HG03097 (cell line): ENCODE measurements at regions not wholly inside any gene's neighbourhood (a gene's known extent, or its start where the extent isn't known, plus 50 kb on each side); places are given as distances from the start of the nearest gene placed in this dataset.

ENCODE experiments used
- ATAC-seq: cut with Tn5 transposase; IDR thresholded peaks from one replicate; pipeline ENCODE4 v1.9.1; 2021; ENCODE audit not compliant: unreplicated experiment, low FRiP score

DNA sequence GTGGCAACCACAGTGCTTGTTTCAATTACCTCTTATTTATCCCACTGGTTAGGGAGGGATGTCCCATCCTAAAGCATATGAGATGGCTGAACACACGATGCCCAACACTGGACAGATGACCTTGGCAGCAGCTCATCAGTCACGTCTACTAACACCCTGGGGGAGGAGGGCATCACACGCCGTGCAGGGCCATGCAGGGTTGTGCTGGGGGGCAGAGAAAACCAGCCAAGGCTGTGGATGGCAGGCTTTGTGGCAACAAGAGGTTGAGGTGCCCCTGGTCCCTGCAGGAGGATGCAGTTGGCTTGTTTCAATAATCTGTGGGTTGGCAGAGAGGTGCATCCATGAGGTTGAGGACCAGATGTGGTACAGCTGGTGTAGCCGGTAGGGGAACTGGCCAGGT lies 293.7 kb upstream of the SULF2 start:
- no peak for ATAC-seq

DNA sequence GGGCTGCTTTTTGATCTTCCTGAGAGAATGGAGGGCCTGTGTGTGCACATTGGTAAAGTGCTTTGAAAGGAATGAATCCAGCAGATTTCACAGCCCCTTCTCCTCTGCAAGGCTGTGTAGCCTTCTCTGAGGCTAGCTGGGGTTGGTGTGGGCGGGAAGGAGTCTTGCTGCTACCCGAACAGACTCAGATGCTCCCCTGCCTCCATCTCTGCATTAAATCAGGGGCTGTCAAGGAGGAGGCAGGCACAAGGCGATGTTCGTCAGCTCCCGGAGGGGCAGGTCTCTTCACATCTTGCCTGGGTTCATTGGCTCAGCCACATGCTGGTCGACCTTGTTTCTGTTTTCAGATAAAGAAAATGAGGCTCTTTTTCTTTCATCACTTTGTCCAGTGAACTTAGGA lies 291.5 kb upstream of the SULF2 start:
- ATAC-seq: no peak

DNA sequence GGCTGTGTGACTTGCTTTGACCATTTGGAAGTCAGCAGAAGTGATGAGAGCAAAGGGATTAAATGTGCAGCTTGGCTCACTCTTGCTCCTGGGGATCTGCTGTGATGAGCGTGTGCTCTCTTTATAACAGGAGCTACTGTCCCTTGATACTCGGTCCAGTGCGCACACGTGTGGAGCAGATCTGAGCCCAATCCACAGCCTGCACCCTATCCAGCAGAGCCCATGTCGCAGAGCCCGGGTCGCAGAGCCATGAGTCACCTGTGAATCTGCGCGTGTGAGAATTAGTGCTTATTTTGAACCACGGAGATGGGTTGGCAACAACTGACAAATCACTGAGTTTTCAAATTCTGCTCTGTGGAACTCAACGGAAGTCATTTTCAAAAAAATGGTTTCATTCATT lies 291.0 kb upstream of the SULF2 start:
- ATAC-seq: no peak

DNA sequence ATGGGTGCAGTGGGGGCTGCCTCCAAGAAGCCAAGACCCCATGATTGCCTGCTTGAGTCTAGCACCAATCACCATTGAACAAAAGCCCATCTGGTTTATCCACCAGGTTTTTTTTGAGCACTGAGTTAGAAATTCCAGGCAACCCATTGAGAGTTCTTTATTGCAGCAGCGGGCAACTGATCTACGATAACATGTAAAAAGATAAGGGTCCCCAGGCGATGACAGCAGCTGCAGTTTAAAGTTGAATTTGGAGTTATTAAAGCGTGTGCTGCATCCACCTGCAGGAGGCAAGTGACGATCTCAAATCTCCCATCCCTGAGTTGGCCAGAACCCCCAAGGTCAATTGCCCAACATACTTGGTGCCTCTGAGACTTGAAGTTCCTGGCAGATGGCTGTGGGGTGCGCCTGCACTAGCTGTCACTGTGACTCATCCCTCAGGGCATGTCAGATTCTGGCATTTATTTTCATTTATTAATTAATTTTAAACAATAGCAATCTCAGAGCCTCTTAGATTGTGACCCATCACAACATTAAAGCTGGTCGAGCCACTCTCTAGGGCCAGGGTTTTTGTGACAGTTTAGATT lies 290.4 kb upstream of the SULF2 start:
- no peak for ATAC-seq

DNA sequence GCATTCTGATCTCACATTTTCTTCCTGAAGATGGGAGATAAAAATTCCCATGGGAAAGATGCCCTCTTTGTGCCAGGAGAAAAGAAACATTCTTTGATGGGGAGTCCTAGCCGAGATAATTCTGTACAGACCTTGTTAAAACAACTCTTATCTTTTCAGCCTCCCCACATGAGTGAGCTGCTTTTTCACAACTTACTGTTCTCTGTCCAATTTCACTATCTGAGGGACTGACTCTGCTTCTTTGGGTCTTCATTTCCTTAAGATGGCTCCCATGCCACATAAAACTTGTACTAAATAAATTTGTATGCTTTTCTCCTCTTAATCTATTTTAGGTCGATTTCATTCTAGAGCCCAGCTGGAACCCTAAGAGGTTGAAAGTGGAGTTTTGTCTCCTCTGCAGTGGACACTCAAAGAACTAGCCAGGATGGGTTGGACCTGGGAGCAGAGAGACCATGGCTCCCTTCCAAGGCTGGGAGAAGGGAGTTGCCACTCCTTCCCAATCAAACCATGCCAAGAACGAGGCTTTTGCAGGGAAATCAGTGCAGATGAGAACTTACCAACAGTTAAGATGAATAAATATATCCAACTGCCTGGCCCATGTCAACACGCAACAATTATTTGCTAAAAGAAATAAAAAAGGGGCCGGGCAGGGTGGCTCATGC lies 285.8 kb upstream of the SULF2 start:
- no peak for ATAC-seq

DNA sequence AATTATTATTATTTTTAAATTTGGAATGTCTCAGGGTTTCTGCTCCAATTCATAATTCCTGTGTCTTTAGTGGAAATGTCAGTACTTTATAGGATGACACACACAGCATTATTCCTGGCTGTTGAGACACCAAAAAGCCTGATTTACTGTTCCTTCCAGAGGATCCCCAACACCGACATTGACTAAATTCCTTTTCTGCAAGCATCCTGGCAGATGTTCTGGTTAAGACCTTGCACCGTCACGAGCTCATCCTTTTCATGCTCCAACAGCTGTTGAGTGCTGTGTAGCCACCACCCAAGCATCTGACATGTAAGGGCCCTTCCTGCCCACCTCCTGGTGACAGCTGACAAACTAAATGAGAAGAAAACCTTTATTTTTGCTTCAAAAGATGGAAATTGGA lies 284.3 kb upstream of the SULF2 start:
- ATAC-seq: no peak

DNA sequence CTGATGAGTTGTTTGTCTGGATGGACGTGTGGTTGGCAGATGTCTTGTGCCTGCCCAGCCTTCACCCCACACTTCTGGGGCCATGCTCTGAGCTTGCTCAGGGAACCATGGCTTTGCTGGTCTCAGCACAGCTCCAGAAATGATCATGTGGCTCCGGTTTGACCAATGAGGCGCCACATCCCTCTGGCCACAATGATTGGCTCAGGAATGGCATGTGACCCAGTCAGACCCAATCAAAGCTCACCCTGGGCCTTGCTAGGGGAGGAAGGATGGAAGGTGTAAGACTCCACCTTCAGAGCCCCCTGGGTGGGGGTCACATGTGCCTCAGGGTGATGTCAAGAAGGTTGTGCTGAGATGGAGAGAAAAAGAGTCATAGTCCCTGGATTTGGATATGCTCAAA lies 281.6 kb upstream of the SULF2 start:
- ATAC-seq: no peak

DNA sequence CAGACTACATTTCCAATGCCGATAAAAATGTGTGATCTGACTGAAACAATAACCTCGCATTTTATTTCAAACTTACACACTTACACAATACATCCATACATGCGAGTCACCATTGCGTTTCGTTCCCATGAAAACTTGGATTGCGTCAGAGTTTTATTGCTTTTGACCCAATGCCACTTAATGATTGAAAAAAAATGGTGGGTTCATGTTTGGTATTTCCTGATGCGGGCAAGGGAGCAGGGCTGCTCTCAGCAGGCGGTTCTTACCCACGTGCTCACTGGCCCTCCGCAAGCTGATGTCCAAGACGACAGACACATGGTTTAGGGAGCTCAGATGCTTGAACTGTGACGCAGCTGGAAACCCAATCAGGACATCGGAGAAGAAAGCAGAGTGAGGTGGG lies 281.0 kb upstream of the SULF2 start:
- no peak for ATAC-seq

DNA sequence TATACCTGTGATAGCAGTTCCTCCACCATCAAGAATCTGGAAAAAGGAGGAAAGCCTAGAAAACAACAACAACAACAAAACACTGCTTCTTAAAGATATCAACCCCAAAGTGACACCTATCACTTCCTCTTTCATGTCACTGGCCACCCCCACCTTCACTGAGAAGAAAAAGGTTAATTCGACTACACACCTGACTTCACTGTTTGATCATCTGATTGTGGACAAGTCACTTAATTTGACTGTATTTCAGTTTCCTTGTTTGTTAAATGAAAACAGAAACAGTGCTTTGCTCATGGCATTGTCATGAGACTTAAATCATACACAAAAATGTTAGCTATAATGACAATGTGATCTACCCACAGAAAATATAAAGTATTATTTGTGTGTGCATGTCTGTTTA lies 280.6 kb upstream of the SULF2 start:
- no peak for ATAC-seq

DNA sequence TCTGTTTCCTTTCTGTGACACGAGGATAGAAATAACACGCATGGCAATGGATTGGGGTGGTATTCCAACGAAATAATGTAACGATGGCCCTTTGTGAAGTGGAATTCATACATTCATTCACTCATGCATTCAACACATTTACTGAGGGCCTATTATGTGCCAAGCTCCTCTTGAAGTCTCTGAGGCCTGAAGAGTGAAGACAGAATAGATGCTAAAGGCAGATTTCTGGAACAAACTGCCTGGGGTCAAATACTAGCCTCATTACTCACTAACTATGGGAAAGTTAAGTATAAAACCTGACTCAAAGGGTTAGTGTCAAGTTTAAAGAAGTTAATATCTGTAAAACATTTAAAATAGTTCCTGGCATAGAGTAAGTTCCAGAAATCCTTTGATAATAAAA lies 279.6 kb upstream of the SULF2 start:
- ATAC-seq: no peak

DNA sequence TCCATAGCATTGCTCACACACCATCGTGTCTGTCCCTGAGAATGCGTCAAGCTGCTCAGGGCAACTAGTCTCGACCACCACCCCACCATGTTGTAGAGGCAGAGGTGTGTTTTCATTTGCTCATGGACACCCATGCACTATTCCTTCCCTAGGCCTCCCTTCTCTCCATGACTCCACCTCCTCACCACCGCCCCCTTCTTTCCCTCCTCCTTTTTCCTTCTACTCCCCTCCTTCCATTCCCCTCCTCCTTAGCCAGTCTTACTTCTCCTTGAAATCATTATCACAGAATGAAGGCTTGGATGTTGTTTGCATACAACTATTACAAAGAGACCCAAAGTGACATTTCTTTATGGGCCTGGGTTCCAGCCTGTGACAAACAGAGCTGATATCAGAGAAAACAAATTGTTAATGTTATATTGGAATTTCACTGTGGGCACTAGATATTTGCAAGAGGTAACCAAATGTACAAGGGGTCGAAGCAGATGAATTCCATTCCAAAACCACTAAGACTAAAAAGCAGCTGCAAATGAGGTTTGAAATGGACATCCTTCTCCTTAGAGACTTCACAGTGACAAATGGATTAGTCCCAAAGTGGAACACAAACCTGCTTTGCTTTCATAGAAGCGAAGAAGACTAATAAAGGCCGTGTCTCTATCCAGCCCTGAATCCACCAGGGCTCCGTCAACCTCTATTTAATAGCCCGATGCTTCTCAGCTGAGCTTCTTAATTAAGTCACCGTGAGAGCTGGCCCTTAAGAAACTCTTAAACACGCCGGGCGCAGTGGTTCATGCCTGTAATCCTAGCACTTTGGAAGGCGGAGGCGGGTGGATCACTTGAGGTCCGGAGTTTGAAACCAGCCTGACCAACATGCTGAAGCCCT lies 275.8 kb upstream of the SULF2 start:
- no peak for ATAC-seq

DNA sequence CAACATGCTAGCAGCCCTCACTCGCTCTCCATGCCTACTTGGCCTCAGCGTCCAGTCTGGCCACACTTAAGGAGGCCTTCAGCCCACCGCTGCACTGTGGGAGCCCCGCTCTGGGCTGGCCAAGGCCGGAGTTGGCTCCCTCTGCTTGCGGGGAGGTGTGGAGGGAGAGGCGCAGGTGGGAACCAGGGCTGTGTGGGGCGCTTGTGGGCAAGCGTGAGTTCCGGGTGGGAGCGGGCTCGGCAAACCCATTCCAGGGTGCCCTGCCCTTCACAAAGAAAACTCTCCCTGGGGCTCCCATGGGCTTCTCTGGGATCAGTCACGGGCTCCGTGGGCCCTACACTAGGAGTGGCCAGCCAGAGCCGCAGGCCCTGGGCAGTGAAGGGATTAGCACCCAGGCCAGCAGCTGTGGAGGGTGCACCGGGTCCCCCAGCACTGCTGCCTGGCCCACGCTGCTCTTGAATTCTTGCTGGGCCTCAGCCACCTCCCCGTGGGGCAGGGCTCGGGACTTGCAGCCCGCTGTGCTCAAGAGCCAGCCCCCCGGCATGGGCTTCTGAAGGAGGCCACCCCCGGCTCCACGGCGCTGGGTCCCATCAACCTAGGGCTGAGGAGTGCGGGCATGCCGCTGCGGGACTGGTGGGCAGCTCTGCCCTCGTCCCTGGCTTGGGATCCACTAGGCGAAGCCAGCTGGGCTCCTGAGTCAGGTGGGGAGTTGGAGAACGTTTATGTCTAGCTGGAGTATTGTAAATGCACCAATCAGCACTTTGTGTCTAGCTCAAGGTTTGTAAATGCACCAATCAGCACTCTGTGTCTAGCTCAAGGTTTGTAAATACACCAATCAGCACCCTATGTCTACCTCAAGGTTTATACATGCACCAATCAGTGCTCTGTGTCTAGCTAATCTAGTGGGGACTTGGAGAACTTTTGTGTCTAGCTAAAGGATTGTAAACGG lies 273.6 kb upstream of the SULF2 start:
- no peak for ATAC-seq

DNA sequence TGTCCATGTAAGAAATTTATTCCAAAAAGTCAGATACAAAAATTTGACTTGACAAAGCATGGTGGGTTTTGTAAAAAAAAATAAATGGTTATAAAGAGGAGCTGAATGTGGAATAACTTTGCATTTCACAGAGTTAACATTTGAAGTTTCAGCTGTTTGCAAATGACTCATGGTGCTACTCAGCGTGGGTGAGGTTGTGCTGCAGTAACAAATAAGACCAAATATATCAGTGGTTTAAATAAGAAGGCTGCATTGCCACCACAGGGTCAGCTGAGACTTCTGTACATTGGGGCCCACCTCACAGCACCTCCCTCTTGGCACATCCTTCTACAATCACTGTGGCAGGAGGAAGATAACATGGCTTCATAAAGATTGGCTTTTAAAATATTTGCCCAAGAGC lies 272.5 kb upstream of the SULF2 start:
- no peak for ATAC-seq

DNA sequence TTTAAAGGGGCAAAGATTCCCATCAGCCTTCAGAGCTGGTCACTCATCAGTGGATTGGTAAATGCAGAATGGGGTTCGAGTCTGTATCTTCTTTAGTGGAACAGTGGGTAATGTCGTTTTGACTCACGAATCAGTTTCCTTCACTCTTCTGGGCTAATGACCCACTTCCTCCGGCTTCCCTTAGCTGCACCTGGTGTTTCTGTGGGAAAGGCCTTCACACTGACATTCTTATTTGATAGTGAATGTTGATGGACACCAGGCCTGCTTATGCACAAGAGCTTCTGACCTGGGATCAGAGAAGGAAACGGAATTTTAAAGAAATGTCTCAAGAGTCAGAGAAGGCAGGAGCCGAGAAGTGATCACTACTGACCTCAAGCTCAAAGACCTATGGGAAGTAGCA lies 272.0 kb upstream of the SULF2 start:
- ATAC-seq: no peak

DNA sequence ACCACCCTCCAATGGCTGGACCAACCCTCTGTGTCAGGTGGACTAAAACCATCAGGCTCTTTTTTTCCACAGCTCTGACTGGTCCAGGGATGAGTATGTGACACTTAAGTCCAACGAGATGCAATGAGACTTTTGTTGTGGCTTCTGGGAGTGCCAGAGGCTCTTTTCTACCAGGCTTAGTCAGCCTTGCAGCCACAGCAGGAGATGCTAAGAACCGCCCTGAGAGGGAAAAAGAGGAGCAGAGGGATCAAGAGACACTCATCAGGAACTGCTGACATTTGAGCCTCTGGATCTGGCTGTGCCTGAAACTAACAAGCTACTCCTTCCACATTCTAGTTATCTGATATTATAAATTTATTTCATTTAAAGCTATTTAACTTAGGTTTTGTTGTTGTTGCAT lies 270.9 kb upstream of the SULF2 start:
- ATAC-seq: no peak

DNA sequence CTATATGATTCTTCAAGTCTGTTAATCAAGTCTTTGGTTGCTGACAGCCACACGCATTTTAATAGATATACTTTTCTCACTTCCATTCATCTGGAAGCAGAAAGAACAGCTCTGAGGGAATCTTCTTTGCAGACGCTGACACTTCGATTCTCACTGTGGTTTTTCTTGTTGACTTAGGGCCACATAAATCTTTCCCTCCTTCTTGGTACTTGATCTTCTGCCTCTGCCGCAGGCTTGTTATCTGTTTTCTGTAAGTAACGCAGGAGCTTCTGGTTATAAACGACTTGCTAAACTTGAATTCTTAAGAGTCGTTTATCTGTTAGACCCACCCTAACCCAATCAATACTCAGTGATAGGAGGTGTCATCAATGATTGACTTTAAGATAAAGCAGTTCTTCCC lies 268.8 kb upstream of the SULF2 start:
- no peak for ATAC-seq

DNA sequence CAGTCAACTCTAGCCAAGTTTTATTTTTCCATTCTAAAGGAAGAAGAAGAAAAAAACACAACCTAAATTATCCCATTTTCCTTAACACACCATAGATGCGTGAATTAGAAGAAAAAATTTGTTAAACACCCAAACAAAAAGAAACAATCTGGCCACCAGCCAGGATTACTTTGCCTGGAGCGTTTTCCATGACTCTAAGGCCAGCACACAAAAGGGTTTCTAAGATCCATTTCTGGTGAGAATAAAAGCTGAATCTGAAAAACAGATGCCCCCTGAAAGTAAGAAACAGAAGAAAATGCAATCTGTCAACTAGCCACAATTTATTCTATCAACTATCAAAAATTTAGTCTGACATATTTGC lies 267.2 kb upstream of the SULF2 start:
- no peak for ATAC-seq

DNA sequence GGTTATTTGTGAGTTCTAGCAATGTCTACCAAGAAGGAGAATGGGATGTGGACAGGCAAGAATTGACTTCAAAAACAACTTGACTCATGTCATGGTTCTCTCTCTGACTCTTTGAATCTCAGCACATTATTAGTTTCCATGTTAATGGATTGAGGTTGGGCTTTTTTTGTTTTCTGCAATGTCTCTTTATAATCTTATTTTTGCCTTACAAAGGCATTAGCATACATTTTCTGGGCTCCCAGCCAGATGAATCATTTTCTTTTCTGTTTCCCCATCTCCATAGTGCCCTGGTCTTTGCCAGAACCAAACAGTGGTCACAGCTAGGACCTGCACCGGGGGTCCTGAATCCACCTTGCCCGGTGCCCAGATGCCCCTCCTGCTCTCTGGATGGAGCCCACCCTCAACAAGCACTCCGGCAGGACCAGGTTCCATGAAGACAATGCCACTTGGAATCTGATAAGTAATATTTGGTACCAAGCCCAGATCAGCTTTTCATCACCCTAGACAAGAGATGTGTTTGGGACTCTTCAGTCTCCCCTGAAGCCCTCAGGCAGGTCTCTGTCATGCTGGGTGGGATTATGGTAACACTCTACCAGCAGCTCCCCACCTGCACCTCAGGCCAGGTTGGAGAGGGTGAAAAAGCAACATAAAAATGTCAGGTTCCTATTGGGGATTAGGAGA lies 266.7 kb upstream of the SULF2 start:
- no peak for ATAC-seq

DNA sequence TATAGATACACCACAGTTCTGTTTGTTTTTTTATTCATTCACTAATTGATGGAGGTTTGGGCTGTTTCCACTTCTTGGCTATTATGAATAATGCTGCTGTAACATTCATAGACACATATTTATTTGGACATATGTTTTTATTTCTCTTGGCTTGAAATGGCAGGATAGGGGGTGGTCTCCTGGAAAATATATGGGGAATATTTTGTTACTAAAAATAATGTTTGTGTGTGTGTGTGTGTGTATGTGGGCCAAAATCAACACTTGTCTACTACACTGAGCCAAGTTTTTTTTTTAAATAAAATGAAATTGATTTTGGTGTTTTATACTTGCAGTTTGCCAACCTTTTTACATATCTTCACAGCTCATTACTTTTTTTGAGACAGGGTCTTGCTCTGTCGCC lies 264.4 kb upstream of the SULF2 start:
- no peak for ATAC-seq

DNA sequence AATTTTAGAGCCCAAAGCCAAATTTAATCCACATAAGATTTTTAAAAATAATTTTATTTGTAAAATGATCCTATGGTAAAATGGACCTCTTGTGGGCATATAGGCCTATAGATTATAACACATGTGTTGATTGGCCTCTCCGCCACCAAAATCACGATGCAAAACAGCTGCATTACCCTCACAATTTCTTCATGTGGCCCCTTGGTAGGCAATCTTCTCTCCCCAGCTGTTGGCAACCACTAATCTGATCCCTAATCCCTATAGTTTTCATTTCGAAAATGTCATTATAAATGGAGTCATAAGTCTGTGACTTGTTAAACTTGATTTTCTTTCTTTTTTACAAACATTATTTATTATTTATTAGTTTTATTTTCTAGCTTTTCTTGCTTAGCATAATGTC lies 263.9 kb upstream of the SULF2 start:
- ATAC-seq: no peak
